Lower lobe of right lung (tissue), 2 donors: ENCODE measurements at regions not wholly inside any gene's neighbourhood (a gene's known extent, or its start where the extent isn't known, plus 50 kb on each side); places are given as distances from the start of the nearest gene placed in this dataset.

ENCODE experiments used
- ATAC-seq, 2 donors: fragments of 200-7000 bp; cut with Tn5 transposase; one replicate each; pipeline ENCODE4 v1.9.1; 2020 to 2022; ENCODE audit warnings: mild to moderate bottlenecking in 2 of 2, moderate library complexity in 2 of 2
- DNase-seq: peaks from one replicate; pipeline ENCODE4 v3.0.0-alpha.2; 2020
- H3K27ac ChIP-seq: fragments of 200-600 bp; one replicate; pipeline ENCODE4 v1.8.0; 2022
- H3K27me3 ChIP-seq: fragments of 200-600 bp; one replicate; pipeline ENCODE4 v1.8.0; 2022; ENCODE audit warnings: low read depth
- H3K36me3 ChIP-seq: fragments of 200-600 bp; one replicate; pipeline ENCODE4 v1.8.0; 2022; ENCODE audit warnings: mild to moderate bottlenecking
- H3K4me1 ChIP-seq: fragments of 200-600 bp; one replicate; pipeline ENCODE4 v1.8.0; 2022
- H3K4me3 ChIP-seq: fragments of 200-600 bp; one replicate; pipeline ENCODE4 v1.8.0; 2022; ENCODE audit warnings: mild to moderate bottlenecking
- H3K9me3 ChIP-seq: fragments of 200-600 bp; one replicate; pipeline ENCODE4 v1.8.0; 2022
- intact Hi-C: fragments of 100-400 bp; cut with DNase I; formaldehyde crosslinking; loops from one replicate; pipeline ENCODE4 v1.11.0; 2022
- TF ChIP-seq, protein P1 (sequence below): fragments of 200-600 bp; IDR thresholded peaks from one replicate; pipeline ENCODE4 v1.8.0; 2022; ENCODE audit warnings: antibody characterized with exemption, mild to moderate bottlenecking
- donor health status: DM: no; HTN: yes; CAD: no; lungs with severe emphysema.

DNA sequence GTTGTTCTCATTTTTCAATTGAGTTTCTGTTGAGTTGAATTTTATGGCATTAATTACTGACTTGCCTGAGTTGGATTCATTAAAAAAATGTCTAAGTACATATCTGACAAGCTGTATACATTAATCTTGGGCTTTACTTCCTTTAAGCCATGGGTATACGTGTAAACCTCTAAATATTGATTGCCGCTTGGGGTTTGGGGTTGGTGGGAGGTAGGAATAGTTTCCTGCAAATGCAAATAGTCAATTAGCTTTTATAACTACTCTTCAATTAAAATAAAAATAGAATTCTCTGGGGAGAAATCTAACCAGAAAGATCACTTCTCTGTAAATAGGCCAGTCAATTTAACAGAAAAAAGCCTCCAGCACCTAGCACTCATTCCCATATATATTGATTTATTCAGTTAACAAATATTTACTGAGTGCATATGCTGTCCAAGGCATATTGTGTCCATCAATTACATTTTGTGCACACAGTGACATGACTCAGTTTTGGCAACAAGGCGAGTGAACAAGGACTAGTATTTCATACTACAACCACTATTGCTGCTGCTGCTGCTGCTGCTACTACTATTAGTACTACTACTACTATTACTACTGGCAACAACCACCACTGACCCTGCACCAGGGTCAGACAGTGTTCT lies 306.8 kb downstream of the RFC3 start:
- Histone ChIP-seq H3K27ac (no peak overlapping the region), H3K27me3 (no peaks in the 10 kb centered on the region), H3K9me3 (no peaks in the 10 kb centered on the region), H3K4me1 (no peaks in the 10 kb centered on the region), H3K36me3 (no peaks in the 10 kb centered on the region), H3K4me3 (no peak overlapping the region)
- intact Hi-C loops, result no loop called here
- ATAC-seq, result no peak
- TF ChIP-seq, protein P1, sequence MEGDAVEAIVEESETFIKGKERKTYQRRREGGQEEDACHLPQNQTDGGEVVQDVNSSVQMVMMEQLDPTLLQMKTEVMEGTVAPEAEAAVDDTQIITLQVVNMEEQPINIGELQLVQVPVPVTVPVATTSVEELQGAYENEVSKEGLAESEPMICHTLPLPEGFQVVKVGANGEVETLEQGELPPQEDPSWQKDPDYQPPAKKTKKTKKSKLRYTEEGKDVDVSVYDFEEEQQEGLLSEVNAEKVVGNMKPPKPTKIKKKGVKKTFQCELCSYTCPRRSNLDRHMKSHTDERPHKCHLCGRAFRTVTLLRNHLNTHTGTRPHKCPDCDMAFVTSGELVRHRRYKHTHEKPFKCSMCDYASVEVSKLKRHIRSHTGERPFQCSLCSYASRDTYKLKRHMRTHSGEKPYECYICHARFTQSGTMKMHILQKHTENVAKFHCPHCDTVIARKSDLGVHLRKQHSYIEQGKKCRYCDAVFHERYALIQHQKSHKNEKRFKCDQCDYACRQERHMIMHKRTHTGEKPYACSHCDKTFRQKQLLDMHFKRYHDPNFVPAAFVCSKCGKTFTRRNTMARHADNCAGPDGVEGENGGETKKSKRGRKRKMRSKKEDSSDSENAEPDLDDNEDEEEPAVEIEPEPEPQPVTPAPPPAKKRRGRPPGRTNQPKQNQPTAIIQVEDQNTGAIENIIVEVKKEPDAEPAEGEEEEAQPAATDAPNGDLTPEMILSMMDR, result no peak
- no peak for DNase-seq

DNA sequence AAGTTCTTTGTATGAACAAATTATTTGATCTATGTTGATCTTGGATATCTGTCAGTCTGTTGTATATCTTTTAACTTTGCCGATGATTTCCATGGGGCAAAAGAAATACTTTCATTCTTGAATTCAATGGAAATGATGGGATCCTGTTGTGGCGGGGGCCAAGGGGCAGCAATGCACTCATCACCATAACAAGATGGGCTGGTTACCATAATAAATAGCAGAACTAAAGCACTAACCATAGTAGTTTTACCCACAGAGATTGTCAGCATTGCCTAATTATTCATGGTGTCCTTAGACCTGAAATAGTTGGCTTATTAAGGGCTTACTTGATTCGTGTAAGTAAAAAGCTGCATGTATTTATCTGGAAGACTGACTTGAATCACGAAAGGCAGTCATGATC lies 309.6 kb downstream of the RFC3 start:
- DNase-seq, result no peak
- TF ChIP-seq, protein P1, result no peak
- Histone ChIP-seq H3K4me1 (no peaks in the 10 kb centered on the region), H3K36me3 (no peaks in the 10 kb centered on the region), H3K27ac (no peak overlapping the region), H3K9me3 (no peaks in the 10 kb centered on the region), H3K27me3 (no peaks in the 10 kb centered on the region), H3K4me3 (no peak overlapping the region)
- no peak for ATAC-seq
- intact Hi-C loops, result no loop called here

DNA sequence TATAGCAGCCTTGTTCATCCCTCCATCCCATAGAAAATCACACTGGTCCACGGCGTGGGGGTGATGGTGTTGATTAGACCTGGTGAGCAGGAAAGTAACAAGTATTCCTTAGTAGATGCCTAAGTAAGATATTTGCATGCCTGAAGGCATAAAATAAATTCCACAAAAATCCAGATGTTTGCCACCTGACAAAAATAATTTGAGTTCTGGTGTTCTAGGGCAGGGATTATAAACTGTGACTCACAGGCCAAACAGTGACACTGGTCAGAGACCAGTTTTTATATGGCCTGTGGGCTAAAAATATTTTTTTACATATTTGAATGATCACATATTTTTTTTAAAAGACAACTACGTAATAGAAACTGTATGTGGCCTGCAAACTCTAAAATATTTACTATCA lies 310.7 kb downstream of the RFC3 start:
- intact Hi-C loops, result no loop called here
- Histone ChIP-seq H3K9me3 (no peaks in the 10 kb centered on the region), H3K4me1 (no peaks in the 10 kb centered on the region), H3K4me3 (no peak overlapping the region), H3K27me3 (no peaks in the 10 kb centered on the region), H3K36me3 (no peaks in the 10 kb centered on the region), H3K27ac (no peak overlapping the region)
- DNase-seq (no peak), ATAC-seq (no peak)
- TF ChIP-seq, protein P1, result no peak

DNA sequence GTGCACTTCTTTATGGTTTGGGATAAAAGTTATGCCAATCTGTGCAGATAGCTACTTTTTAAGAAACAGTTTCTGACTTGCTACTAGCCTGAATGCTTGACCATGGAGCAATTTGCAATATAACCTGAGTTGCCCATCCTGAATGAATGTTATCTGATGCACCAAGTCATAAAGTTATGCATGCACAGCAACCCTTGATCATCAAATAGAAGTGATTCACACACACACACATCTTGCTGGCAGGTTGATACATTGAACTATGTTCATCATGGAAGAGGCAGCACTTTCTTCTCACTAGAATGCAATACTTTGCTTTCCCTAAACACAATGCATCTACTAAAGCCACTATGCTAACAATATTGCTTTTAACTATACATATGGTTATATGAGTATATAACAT lies 311.5 kb downstream of the RFC3 start:
- Histone ChIP-seq H3K9me3 (no peaks in the 10 kb centered on the region), H3K27ac (no peak overlapping the region), H3K27me3 (no peaks in the 10 kb centered on the region), H3K36me3 (no peaks in the 10 kb centered on the region), H3K4me3 (no peak overlapping the region), H3K4me1 (no peaks in the 10 kb centered on the region)
- ATAC-seq (no peak), DNase-seq (no peak)
- intact Hi-C loops, result no loop called here
- TF ChIP-seq, protein P1, result no peak

DNA sequence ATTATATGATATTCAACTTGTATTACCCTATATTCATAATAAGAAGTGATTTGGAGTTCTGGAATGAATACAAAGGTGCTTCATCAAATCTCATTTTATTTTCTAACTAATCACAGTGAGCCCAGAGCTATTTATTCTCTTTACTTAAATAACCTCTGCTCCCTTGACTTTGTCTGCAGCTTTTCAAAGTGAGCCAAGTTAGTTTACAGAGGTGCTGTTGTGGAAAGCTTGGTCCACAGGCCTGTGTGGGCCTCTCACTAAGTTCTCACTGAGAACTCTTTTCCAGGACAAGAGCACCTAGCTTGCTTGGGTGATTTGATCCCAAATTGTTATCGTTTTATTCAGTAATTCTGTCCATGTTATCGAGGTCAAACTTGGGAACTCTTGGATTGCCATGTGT lies 319.3 kb downstream of the RFC3 start:
- Histone ChIP-seq H3K27me3 (no peaks in the 10 kb centered on the region), H3K9me3 (peaks cover 10% of the 10 kb centered on the region), H3K27ac (no peak overlapping the region), H3K36me3 (no peaks in the 10 kb centered on the region), H3K4me3 (no peak overlapping the region), H3K4me1 (no peaks in the 10 kb centered on the region)
- TF ChIP-seq, protein P1, result no peak
- no peak for DNase-seq
- ATAC-seq, result no peak
- intact Hi-C loops, result no loop called here
